H1 (cell line): ENCODE measurements at regions not wholly inside any gene's neighbourhood (a gene's known extent, or its start where the extent isn't known, plus 50 kb on each side); places are given as distances from the start of the nearest gene placed in this dataset.

Experiments used
- RBBP5 ChIP-seq: IDR thresholded peaks from 2 replicates; pipeline ENCODE4 v1.7.1; 2012; ENCODE audit warnings: low read depth, mild to moderate bottlenecking, inconsistent platforms, low read length, moderate library complexity, borderline replicate concordance
- SP1 ChIP-seq: IDR thresholded peaks from 2 replicates; pipeline ENCODE4 v1.6.1; 2011; ENCODE audit warnings: low read depth, low read length
- TF ChIP-seq, protein P1 (sequence below): fragments of 300-600 bp; sonication (generic); IDR thresholded peaks from 2 replicates; pipeline ENCODE4 v1.7.1; 2012; ENCODE audit warnings: low read length, moderate library complexity, mild to moderate bottlenecking, inconsistent platforms; ENCODE audit not compliant: insufficient replicate concordance

DNA sequence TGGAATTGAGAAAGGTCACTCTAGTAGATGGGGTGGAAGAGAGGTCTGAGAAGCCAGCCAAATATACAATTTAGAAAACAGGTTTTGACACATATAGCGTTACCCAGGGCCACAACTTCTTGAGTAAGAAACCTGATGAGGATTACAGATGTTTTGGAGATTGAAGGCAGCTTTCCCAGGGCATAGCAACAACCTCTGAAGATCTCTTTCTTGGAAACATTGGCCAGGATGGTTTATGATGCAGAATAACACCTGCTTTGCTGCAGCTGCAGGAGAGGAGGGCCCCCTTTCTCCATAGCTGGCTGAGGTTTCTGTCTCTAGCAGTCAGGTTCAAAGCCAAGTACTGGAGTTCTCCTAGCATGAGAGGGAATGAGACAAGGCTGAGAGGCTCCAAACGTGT, 75.1 kb upstream of the NUP50 start (continued):
- TF ChIP-seq, protein P1, sequence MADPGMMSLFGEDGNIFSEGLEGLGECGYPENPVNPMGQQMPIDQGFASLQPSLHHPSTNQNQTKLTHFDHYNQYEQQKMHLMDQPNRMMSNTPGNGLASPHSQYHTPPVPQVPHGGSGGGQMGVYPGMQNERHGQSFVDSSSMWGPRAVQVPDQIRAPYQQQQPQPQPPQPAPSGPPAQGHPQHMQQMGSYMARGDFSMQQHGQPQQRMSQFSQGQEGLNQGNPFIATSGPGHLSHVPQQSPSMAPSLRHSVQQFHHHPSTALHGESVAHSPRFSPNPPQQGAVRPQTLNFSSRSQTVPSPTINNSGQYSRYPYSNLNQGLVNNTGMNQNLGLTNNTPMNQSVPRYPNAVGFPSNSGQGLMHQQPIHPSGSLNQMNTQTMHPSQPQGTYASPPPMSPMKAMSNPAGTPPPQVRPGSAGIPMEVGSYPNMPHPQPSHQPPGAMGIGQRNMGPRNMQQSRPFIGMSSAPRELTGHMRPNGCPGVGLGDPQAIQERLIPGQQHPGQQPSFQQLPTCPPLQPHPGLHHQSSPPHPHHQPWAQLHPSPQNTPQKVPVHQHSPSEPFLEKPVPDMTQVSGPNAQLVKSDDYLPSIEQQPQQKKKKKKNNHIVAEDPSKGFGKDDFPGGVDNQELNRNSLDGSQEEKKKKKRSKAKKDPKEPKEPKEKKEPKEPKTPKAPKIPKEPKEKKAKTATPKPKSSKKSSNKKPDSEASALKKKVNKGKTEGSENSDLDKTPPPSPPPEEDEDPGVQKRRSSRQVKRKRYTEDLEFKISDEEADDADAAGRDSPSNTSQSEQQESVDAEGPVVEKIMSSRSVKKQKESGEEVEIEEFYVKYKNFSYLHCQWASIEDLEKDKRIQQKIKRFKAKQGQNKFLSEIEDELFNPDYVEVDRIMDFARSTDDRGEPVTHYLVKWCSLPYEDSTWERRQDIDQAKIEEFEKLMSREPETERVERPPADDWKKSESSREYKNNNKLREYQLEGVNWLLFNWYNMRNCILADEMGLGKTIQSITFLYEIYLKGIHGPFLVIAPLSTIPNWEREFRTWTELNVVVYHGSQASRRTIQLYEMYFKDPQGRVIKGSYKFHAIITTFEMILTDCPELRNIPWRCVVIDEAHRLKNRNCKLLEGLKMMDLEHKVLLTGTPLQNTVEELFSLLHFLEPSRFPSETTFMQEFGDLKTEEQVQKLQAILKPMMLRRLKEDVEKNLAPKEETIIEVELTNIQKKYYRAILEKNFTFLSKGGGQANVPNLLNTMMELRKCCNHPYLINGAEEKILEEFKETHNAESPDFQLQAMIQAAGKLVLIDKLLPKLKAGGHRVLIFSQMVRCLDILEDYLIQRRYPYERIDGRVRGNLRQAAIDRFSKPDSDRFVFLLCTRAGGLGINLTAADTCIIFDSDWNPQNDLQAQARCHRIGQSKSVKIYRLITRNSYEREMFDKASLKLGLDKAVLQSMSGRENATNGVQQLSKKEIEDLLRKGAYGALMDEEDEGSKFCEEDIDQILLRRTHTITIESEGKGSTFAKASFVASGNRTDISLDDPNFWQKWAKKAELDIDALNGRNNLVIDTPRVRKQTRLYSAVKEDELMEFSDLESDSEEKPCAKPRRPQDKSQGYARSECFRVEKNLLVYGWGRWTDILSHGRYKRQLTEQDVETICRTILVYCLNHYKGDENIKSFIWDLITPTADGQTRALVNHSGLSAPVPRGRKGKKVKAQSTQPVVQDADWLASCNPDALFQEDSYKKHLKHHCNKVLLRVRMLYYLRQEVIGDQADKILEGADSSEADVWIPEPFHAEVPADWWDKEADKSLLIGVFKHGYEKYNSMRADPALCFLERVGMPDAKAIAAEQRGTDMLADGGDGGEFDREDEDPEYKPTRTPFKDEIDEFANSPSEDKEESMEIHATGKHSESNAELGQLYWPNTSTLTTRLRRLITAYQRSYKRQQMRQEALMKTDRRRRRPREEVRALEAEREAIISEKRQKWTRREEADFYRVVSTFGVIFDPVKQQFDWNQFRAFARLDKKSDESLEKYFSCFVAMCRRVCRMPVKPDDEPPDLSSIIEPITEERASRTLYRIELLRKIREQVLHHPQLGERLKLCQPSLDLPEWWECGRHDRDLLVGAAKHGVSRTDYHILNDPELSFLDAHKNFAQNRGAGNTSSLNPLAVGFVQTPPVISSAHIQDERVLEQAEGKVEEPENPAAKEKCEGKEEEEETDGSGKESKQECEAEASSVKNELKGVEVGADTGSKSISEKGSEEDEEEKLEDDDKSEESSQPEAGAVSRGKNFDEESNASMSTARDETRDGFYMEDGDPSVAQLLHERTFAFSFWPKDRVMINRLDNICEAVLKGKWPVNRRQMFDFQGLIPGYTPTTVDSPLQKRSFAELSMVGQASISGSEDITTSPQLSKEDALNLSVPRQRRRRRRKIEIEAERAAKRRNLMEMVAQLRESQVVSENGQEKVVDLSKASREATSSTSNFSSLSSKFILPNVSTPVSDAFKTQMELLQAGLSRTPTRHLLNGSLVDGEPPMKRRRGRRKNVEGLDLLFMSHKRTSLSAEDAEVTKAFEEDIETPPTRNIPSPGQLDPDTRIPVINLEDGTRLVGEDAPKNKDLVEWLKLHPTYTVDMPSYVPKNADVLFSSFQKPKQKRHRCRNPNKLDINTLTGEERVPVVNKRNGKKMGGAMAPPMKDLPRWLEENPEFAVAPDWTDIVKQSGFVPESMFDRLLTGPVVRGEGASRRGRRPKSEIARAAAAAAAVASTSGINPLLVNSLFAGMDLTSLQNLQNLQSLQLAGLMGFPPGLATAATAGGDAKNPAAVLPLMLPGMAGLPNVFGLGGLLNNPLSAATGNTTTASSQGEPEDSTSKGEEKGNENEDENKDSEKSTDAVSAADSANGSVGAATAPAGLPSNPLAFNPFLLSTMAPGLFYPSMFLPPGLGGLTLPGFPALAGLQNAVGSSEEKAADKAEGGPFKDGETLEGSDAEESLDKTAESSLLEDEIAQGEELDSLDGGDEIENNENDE, result no peak
- TF ChIP-seq SP1 (no peak), RBBP5 (no peak)
